Ovary (tissue), 7 donors: ENCODE measurements at regions not wholly inside any gene's neighbourhood (a gene's known extent, or its start where the extent isn't known, plus 50 kb on each side); places are given as distances from the start of the nearest gene placed in this dataset.
A peak's percentile ranks its signal among the peaks of the same experiment; 100 is the strongest.

ENCODE experiments used
- DNase-seq, 5 donors: peaks; one replicate each; pipeline ENCODE4 v3.0.0-alpha.2; 2019 to 2020
- H3K27ac ChIP-seq, 2 donors: fragments of 200-600 bp; one replicate each; pipeline versions ENCODE4 v1.5.1 to v1.8.0; 2019 to 2022
- H3K27me3 ChIP-seq: fragments of 200-600 bp; one replicate; pipeline ENCODE4 v1.8.0; 2022
- H3K36me3 ChIP-seq: fragments of 200-600 bp; sonication (generic); one replicate; pipeline ENCODE4 v1.5.1; 2019
- H3K4me1 ChIP-seq: one replicate; pipeline ENCODE4 v1.8.1; 2013; ENCODE audit warnings: mild to moderate bottlenecking, moderate library complexity; ENCODE audit not compliant: insufficient read depth
- H3K4me3 ChIP-seq: fragments of 200-600 bp; sonication (generic); one replicate; pipeline ENCODE4 v1.5.1; 2017
- H3K9me3 ChIP-seq, 2 donors: fragments of 200-600 bp in 1 of 2; sonication (generic) in 1 of 2; one replicate each; pipeline versions ENCODE4 v1.5.1 to v1.8.1; 2013 to 2019; ENCODE audit warnings: mild to moderate bottlenecking in 1 of 2, moderate library complexity in 1 of 2
- EP300 ChIP-seq: sonication (generic); formaldehyde crosslinking; IDR thresholded peaks from one replicate; pipeline ENCODE4 v1.6.1; 2017; ENCODE audit warnings: antibody characterized with exemption
- POLR2A ChIP-seq: fragments of 450-650 bp; IDR thresholded peaks from one replicate; pipeline ENCODE4 v1.6.1; 2017; ENCODE audit warnings: antibody characterized with exemption, mild to moderate bottlenecking, moderate library complexity
- WGBS, 3 donors: extraction: QIAGEN DNeasy Blood & Tissue Kit in 1 of 3; methylation state at CpG; one replicate each; pipeline versions ENCODE4 v1.1.5 to v1.1.7; 2013 to 2017; 5-methylcytosine and 5-hydroxymethylcytosine counted together
- intact Hi-C, 4 donors: fragments of 100-400 bp; cut with DNase I; formaldehyde crosslinking; loops; one replicate each; pipeline versions ENCODE4 v1.11.0 to v1.15.1; 2022 to 2023
- TF ChIP-seq, protein P1 (sequence below), 3 donors: fragments of 450-650 bp in 2 of 3; fragments of 200-600 bp in 1 of 3; IDR thresholded peaks; one replicate each; pipeline versions ENCODE4 v1.5.1 to v1.8.0; 2016 to 2022; ENCODE audit warnings: antibody characterized with exemption in 3 of 3, mild to moderate bottlenecking in 1 of 3
- donor health status: DM: no; HTN: no; CAD: no; lungs with moderate emphysema.
- donor health status: DM: no; HTN: no; CAD: no.
- donor health status: Bipolar disorder and iron deficiency.
- donor health status: DM: no; HTN: no; CAD: no.
- donor health status: DM: yes; HTN: yes; CAD: no.

DNA sequence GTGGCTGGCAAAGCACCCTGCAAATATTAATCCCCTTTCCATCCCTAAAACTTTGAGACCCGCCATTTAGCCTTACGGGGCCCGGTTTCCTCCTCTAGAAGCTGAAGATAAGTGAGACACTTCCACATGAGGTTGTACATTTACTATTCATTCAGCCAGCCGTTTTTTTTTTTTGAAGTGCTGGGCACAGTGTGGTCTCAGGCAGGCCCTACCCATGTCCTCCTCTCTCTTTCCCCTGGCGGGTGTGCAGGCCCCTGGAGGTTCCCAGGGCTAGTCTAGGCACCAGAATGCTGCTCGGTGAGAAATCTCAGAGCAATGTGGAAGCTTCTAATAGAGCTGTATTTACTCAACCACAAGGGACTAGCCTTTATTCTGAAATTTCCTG lies 107.4 kb upstream of the LARP1 start:
- H3K4me3 ChIP-seq = no peak overlapping the region
- H3K4me1 ChIP-seq = peaks cover 4% of the 10 kb centered on the region
- H3K27me3 ChIP-seq = no peaks in the 10 kb centered on the region
- intact Hi-C loops = loop anchor here in 1 of 4 donors (5.0 to 10.0 kb wide), 2 partner anchors 165 to 183 kb away; no protein-coding TSS in a partner anchor
- TF ChIP-seq POLR2A (no peak), EP300 (no peak)
- TF ChIP-seq, protein P1, sequence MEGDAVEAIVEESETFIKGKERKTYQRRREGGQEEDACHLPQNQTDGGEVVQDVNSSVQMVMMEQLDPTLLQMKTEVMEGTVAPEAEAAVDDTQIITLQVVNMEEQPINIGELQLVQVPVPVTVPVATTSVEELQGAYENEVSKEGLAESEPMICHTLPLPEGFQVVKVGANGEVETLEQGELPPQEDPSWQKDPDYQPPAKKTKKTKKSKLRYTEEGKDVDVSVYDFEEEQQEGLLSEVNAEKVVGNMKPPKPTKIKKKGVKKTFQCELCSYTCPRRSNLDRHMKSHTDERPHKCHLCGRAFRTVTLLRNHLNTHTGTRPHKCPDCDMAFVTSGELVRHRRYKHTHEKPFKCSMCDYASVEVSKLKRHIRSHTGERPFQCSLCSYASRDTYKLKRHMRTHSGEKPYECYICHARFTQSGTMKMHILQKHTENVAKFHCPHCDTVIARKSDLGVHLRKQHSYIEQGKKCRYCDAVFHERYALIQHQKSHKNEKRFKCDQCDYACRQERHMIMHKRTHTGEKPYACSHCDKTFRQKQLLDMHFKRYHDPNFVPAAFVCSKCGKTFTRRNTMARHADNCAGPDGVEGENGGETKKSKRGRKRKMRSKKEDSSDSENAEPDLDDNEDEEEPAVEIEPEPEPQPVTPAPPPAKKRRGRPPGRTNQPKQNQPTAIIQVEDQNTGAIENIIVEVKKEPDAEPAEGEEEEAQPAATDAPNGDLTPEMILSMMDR (IDR thresholded peaks at IDR 0.05) = no peak
- no peaks in the 10 kb centered on the region for H3K9me3 ChIP-seq
- H3K27ac ChIP-seq = no peak overlapping the region
- no peak for DNase-seq
- WGBS, 3 donors = 59 to 65% (median 63%) methylated on average over 6 of the region's 6 CpGs
- no peaks in the 10 kb centered on the region for H3K36me3 ChIP-seq

DNA sequence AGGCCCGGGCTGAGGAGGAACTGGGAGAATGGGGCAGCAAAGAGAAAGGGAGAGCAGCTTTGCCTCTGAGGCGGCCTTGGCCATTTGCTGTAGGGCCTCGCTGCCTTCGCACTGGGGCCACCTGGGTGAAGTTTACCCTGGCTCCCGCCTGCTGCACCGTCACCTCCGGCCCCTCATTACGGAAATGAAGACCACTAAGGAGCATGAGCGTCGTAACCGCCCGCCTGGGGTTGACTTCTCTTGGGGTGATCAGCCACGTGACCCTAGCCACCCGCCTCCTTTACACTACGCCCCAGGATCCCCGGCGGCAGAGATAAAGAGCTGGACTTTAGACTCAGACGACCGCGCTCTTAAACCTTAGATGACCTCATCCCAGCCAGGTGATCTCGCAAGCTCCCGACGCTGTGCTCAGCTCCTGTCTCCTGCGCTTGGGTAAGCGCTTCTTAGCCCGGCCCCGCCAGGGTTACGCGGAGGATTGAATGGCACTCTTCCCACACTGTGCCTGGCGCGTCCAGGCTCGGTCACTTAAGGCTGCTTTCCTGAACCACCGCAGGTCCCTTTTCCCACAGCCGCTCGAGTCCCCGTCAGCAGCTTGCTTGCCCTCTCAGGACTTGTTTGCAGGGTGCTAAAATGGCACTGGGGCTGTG lies 107.9 kb upstream of the LARP1 start:
- Histone ChIP-seq H3K27ac (no peak overlapping the region), H3K4me3 (peak overlapping the region; percentile 22), H3K27me3 (no peaks in the 10 kb centered on the region), H3K36me3 (no peaks in the 10 kb centered on the region), H3K9me3 (no peaks in the 10 kb centered on the region), H3K4me1 (peaks cover 4% of the 10 kb centered on the region)
- TF ChIP-seq, protein P1 (IDR thresholded peaks at IDR 0.05) = no peak
- TF ChIP-seq POLR2A = no peak
- TF ChIP-seq EP300 = no peak
- intact Hi-C loops = loop anchor here in 1 of 4 donors (5.0 to 10.0 kb wide), 2 partner anchors 165 to 182 kb away; no protein-coding TSS in a partner anchor
- 12 to 20% (median 15%) methylated on average over 36 of the region's 36 CpGs for WGBS, 3 donors
- DNase-seq = peak in 4 of 5 donors; percentile 15 to 47 (median 28)

DNA sequence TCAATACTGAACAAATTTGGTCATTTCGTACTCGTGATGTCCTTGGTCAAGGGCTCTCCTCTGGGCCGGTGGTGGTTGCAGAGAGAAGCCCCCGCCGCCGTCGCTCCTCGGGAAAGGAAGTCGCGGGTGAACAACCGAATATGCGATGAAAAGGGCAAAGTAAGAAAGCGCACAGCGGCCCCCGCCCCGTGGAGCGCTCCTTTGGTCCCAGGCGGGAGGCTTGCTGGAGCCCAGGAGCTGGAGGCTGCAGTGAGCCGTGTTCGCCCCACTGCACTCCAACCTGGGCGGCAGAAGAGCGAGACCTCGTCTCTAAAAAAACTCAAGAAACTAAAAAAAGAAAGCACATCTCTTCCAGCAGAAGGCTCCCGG lies 108.4 kb upstream of the LARP1 start:
- H3K4me3 ChIP-seq = peak overlapping the region; percentile 22
- TF ChIP-seq POLR2A (no peak), EP300 (no peak)
- TF ChIP-seq, protein P1 (IDR thresholded peaks at IDR 0.05) = no peak
- no peaks in the 10 kb centered on the region for H3K36me3 ChIP-seq
- no peak for DNase-seq
- intact Hi-C loops = loop anchor here in 1 of 4 donors (5.0 to 10.0 kb wide), 2 partner anchors 166 to 182 kb away; no protein-coding TSS in a partner anchor
- H3K27ac ChIP-seq = no peak overlapping the region
- H3K9me3 ChIP-seq = no peaks in the 10 kb centered on the region
- H3K4me1 ChIP-seq = peaks cover 4% of the 10 kb centered on the region
- H3K27me3 ChIP-seq = no peaks in the 10 kb centered on the region
- 46 to 62% (median 47%) methylated on average over 24 of the region's 24 CpGs for WGBS, 3 donors

DNA sequence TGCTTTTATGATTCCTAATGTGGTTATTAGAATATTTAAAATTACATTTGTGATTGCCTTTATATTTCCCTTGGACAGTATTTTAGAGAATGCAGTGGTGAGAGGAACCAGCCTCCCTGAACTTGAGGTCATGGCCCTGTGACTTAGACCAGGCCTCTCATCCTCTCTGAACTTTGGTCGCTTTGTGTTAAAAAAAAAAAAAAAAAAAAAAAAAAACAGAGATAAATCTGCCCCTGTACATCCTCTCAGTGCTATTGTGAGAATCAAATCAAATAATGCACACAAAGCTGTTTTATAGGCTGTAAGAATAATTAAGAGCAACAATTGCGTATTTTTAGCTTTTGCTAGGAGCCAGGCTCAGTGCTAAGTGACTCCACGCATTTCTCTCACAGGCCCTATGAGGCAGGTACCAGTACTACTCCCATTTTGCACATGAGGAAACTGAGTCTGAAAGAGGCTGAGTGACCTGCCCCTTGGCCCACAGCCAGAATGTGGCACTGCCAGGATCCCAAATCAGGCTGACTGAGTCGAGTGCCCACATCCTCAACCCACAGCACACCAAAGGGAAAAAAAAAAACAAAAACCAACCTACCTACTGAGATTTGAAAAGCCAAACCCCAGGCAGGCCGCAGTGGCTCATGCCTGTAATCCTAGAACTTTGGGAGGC lies 110.3 kb upstream of the LARP1 start:
- TF ChIP-seq POLR2A (no peak), EP300 (no peak)
- TF ChIP-seq, protein P1 (IDR thresholded peaks at IDR 0.05) = no peak
- Histone ChIP-seq H3K36me3 (no peaks in the 10 kb centered on the region), H3K9me3 (no peaks in the 10 kb centered on the region), H3K27ac (no peak overlapping the region), H3K4me1 (peaks cover 4% of the 10 kb centered on the region), H3K4me3 (no peak overlapping the region), H3K27me3 (no peaks in the 10 kb centered on the region)
- 89 to 95% (median 93%) methylated on average over 5 of the region's 5 CpGs for WGBS, 3 donors
- DNase-seq = no peak
- intact Hi-C loops = loop anchor here in 2 of 4 donors (5.0 to 10.0 kb wide), 3 partner anchors 167 to 573 kb away; no protein-coding TSS in a partner anchor
